SK-N-SH (cell line): ENCODE measurements at regions not wholly inside any gene's neighbourhood (a gene's known extent, or its start where the extent isn't known, plus 50 kb on each side); places are given as distances from the start of the nearest gene placed in this dataset.
A peak's percentile ranks its signal among the peaks of the same experiment; 100 is the strongest.

Experiments
- CTCF ChIA-PET: fragments of 300-600, 350-600 bp; formaldehyde crosslinking; extraction: SDS; loops from one replicate; lab custom pipeline; 2021; lab: Yijun Ruan, JAX
- POLR2A ChIA-PET: fragments of 350-600 bp; sonication (Branson Sonifier 250); formaldehyde crosslinking; extraction: SDS; loops from one replicate; lab custom pipeline; 2020; ENCODE audit warnings: antibody characterized with exemption, inconsistent platforms; lab: Yijun Ruan, JAX
- DNase-seq: peaks from one replicate; pipeline ENCODE4 v3.0.0; 2012
- H2AFZ ChIP-seq: fragments of 200-600 bp; sonication (generic); 2 replicates; pipeline ENCODE4 v1.8.1; 2016; ENCODE audit warnings: antibody characterized with exemption, mild to moderate bottlenecking, low read depth
- H3F3A ChIP-seq: fragments of 200-600 bp; sonication (generic); replicated peaks from 2 replicates; pipeline ENCODE3; 2016; ENCODE audit warnings: antibody characterized with exemption, mild to moderate bottlenecking; ENCODE audit not compliant: insufficient read depth
- H3K27ac ChIP-seq, 2 experiments: fragments of 200-500 bp in 1 of 2; fragments of 200-600 bp in 1 of 2; sonication (Bioruptor generic) in 1 of 2; sonication (generic), shearing (Covaris generic) in 1 of 2; 2 replicates each; pipeline versions ENCODE4 v1.5.1 to v1.6.1; 2014 to 2016; ENCODE audit warnings: low read depth in 2 of 2, inconsistent platforms in 1 of 2, low read length in 1 of 2, mild to moderate bottlenecking in 1 of 2, mixed read lengths in 1 of 2
- H3K27me3 ChIP-seq: fragments of 200-600 bp; sonication (generic), shearing (Covaris generic); 2 replicates; pipeline ENCODE4 v1.6.1; 2016; ENCODE audit warnings: mixed run types; ENCODE audit not compliant: insufficient read depth
- H3K36me3 ChIP-seq, 2 experiments: fragments of 200-500 bp in 1 of 2; fragments of 200-600 bp in 1 of 2; sonication (Bioruptor generic) in 1 of 2; sonication (generic) in 1 of 2; replicated peaks in 1 of 2; 2 replicates each; pipeline versions ENCODE3 to v1.5.1; 2014 to 2016; ENCODE audit warnings: low read length in 1 of 2, mild to moderate bottlenecking in 1 of 2; ENCODE audit not compliant: insufficient read depth in 2 of 2, control insufficient read depth in 1 of 2
- H3K4me1 ChIP-seq, 2 experiments: fragments of 200-500 bp in 1 of 2; fragments of 200-600 bp in 1 of 2; sonication (Bioruptor generic) in 1 of 2; sonication (generic), shearing (Covaris generic) in 1 of 2; 2 replicates each; pipeline versions ENCODE4 v1.5.1 to v1.6.1; 2014 to 2016; ENCODE audit warnings: low read depth in 1 of 2, low read length in 1 of 2, mixed run types in 1 of 2; ENCODE audit not compliant: insufficient read depth in 2 of 2, control insufficient read depth in 1 of 2
- H3K4me2 ChIP-seq: fragments of 200-600 bp; sonication (generic), shearing (Covaris generic); 2 replicates; pipeline ENCODE4 v1.6.1; 2017; ENCODE audit warnings: mixed run types
- H3K4me3 ChIP-seq, 2 experiments: fragments of 200-500 bp in 1 of 2; fragments of 200-600 bp in 1 of 2; sonication (Bioruptor generic) in 1 of 2; sonication (generic), shearing (Covaris generic) in 1 of 2; 2 replicates each; pipeline versions ENCODE4 v1.5.1 to v1.8.1; 2014 to 2016; ENCODE audit warnings: low read depth in 2 of 2, inconsistent platforms in 1 of 2, low read length in 1 of 2, mild to moderate bottlenecking in 1 of 2, mixed read lengths in 1 of 2, moderate library complexity in 1 of 2
- H3K79me2 ChIP-seq: fragments of 200-600 bp; sonication (generic); 2 replicates; pipeline ENCODE4 v1.8.1; 2017; ENCODE audit warnings: mild to moderate bottlenecking; ENCODE audit not compliant: insufficient read depth
- H3K9ac ChIP-seq: fragments of 200-600 bp; sonication (generic); 2 replicates; pipeline ENCODE4 v1.6.1; 2017; ENCODE audit warnings: mixed run types
- H3K9me2 ChIP-seq: fragments of 200-600 bp; sonication (generic); 2 replicates; pipeline ENCODE4 v1.6.1; 2017; ENCODE audit warnings: mixed run types
- H3K9me3 ChIP-seq: fragments of 200-600 bp; sonication (generic); 2 replicates; pipeline ENCODE4 v1.6.1; 2017; ENCODE audit warnings: mixed run types, mild to moderate bottlenecking, moderate library complexity
- H4K20me1 ChIP-seq: fragments of 200-600 bp; sonication (generic); 2 replicates; pipeline ENCODE4 v1.6.1; 2017; ENCODE audit warnings: mild to moderate bottlenecking, mixed run types; ENCODE audit not compliant: insufficient read depth
- CHD2 ChIP-seq: fragments of 150-350 bp; IDR thresholded peaks from 2 replicates; pipeline ENCODE4 v1.6.1; 2018; ENCODE audit warnings: low read length; ENCODE audit not compliant: partially characterized antibody
- CTCF ChIP-seq: fragments of 200-600 bp; sonication (generic); IDR thresholded peaks from 2 replicates; pipeline ENCODE4 v1.6.1; 2017; ENCODE audit warnings: antibody characterized with exemption, mild to moderate bottlenecking, moderate library complexity
- FOSL2 ChIP-seq: IDR thresholded peaks from 2 replicates; pipeline ENCODE4 v1.4.0; 2012; ENCODE audit warnings: low read depth, mild to moderate bottlenecking, moderate library complexity, borderline replicate concordance
- FOXJ3 ChIP-seq: sonication (generic); formaldehyde crosslinking; IDR thresholded peaks from 2 replicates; pipeline ENCODE4 v1.5.1; 2020; ENCODE audit warnings: mild to moderate bottlenecking, missing genetic modification reagents
- FOXM1 ChIP-seq: IDR thresholded peaks from 2 replicates; pipeline ENCODE4 v1.4.0; 2012; ENCODE audit warnings: low read depth, mild to moderate bottlenecking
- GABPA ChIP-seq: IDR thresholded peaks from 2 replicates; pipeline ENCODE4 v1.4.0; 2012; ENCODE audit warnings: low read depth, mild to moderate bottlenecking
- JUND ChIP-seq: IDR thresholded peaks from 2 replicates; pipeline ENCODE4 v1.4.0; 2012
- MAX ChIP-seq: IDR thresholded peaks from 2 replicates; pipeline ENCODE4 v1.4.0; 2012; ENCODE audit warnings: low read depth
- MXI1 ChIP-seq: IDR thresholded peaks from 2 replicates; pipeline ENCODE4 v1.6.1; 2012; ENCODE audit warnings: mild to moderate bottlenecking, low read depth, low read length, improper control_type of control experiment
- NRF1 ChIP-seq: IDR thresholded peaks from 2 replicates; pipeline ENCODE4 v1.6.1; 2012; ENCODE audit warnings: low read depth, mild to moderate bottlenecking, low read length
- POLR2AphosphoS5 ChIP-seq: IDR thresholded peaks from 2 replicates; pipeline ENCODE4 v1.6.1; 2012; ENCODE audit warnings: low read depth, low read length
- RAD21 ChIP-seq: IDR thresholded peaks from 2 replicates; pipeline ENCODE4 v1.6.1; 2012; ENCODE audit warnings: mild to moderate bottlenecking, low read length
- REST ChIP-seq: IDR thresholded peaks from 2 replicates; pipeline ENCODE4 v1.6.1; 2012; ENCODE audit warnings: mild to moderate bottlenecking, low read depth, low read length, moderate library complexity
- SMC3 ChIP-seq: IDR thresholded peaks from 2 replicates; pipeline ENCODE4 v1.6.1; 2012; ENCODE audit warnings: low read depth, low read length, improper control_type of control experiment
- TAF1 ChIP-seq: IDR thresholded peaks from 2 replicates; pipeline ENCODE4 v1.6.1; 2012; ENCODE audit warnings: low read depth, mild to moderate bottlenecking, low read length, moderate library complexity, borderline replicate concordance
- TCF12 ChIP-seq: IDR thresholded peaks from 2 replicates; pipeline ENCODE4 v1.4.0; 2012
- USF2 ChIP-seq: fragments of 150-350 bp; IDR thresholded peaks from 2 replicates; pipeline ENCODE4 v1.6.1; 2017; ENCODE audit warnings: antibody characterized with exemption, low read length, low read depth, borderline replicate concordance
- YY1 ChIP-seq: IDR thresholded peaks from 2 replicates; pipeline ENCODE4 v1.4.0; 2012; ENCODE audit warnings: low read depth, mild to moderate bottlenecking
- WGBS: methylation state at CpG from one replicate; pipeline ENCODE4 v1.1.6; 2017; ENCODE audit warnings: low lambda C conversion rate; 5-methylcytosine and 5-hydroxymethylcytosine counted together

GRCh38 chr2:147356157-147356556, 488.7 kb upstream of the ACVR2A start (continued):
- TF ChIP-seq MAX (no peak), MXI1 (no peak), USF2 (no peak), GABPA (no peak), CTCF (no peak), JUND (no peak), TCF12 (no peak), SMC3 (no peak), POLR2AphosphoS5 (no peak), TAF1 (no peak)

GRCh38 chr2:147355706-147356105, 489.1 kb upstream of the ACVR2A start:
- no peak overlapping the region for H3K4me3 ChIP-seq
- no peak overlapping the region for H3K27ac ChIP-seq
- DNase-seq = no peak
- 38% methylated on average over 4 of the region's 4 CpGs for WGBS
- H3K9me2 ChIP-seq = no peaks in the 10 kb centered on the region
- H3K79me2 ChIP-seq = no peaks in the 10 kb centered on the region
- POLR2A ChIA-PET = no interaction called here
- no peaks in the 10 kb centered on the region for H3F3A ChIP-seq
- peak overlapping the region; percentile 11; the same call in 1 of the 2 replicates for H3K4me2 ChIP-seq
- no peak overlapping the region for H3K9ac ChIP-seq
- no peak for TF ChIP-seq CHD2
- no peak for TF ChIP-seq FOSL2
- no peak for TF ChIP-seq RAD21
- no peak for TF ChIP-seq FOXJ3 (CRISPR knock-in tag)
- no peak for TF ChIP-seq NRF1
- TF ChIP-seq FOXM1 = no peak
- no peak for TF ChIP-seq YY1
- TF ChIP-seq REST = no peak
- TF ChIP-seq SMC3 = no peak
- no peak for TF ChIP-seq CTCF
- H2AFZ ChIP-seq = no peak overlapping the region
- H3K9me3 ChIP-seq = no peaks in the 10 kb centered on the region
- CTCF ChIA-PET = no interaction called here
- H3K36me3 ChIP-seq = no peaks in the 10 kb centered on the region
- H3K4me1 ChIP-seq = no peaks in the 10 kb centered on the region
- H4K20me1 ChIP-seq = no peaks in the 10 kb centered on the region
- no peaks in the 10 kb centered on the region; the same call in 1 of the 2 replicates for H3K27me3 ChIP-seq
